Natural killer cell treated with Interleukin-12 subunit alpha and Interleukin-12 subunit beta and Interleukin-15 and Interleukin-18, amount 100 ng/mL, for 72 hours (primary cell): ENCODE measurements at regions not wholly inside any gene's neighbourhood (a gene's known extent, or its start where the extent isn't known, plus 50 kb on each side); places are given as distances from the start of the nearest gene placed in this dataset.

Experiments
- ATAC-seq, 2 donors: fragments of 150-1000 bp; cut with Tn5 transposase in 1 of 2; sonication (Bioruptor Pico), chemical (Tn5 transposase) in 1 of 2; 2 replicates each; pipeline ENCODE4 v1.10.0; 2021
- DNase-seq: peaks from one replicate; pipeline ENCODE4 v3.0.0; 2022; ENCODE audit warnings: low spot score
- H3K27ac Mint-ChIP-seq, 2 donors: 1 replicate in 1 of 2; 2 replicates in 1 of 2; pipeline ENCODE4 v1.8.0; 2022; ENCODE audit warnings: mixed read lengths in 2 of 2, mild to moderate bottlenecking in 1 of 2, moderate library complexity in 1 of 2
- H3K27me3 Mint-ChIP-seq, 2 donors: 1 replicate in 1 of 2; 2 replicates in 1 of 2; pipeline ENCODE4 v1.8.0; 2022; ENCODE audit warnings: mixed read lengths in 2 of 2
- H3K36me3 Mint-ChIP-seq: one replicate; pipeline ENCODE4 v1.8.0; 2022; ENCODE audit warnings: mixed read lengths
- H3K4me1 Mint-ChIP-seq, 2 donors: 1 replicate in 1 of 2; 2 replicates in 1 of 2; pipeline ENCODE4 v1.8.0; 2022; ENCODE audit warnings: low read depth in 2 of 2, mixed read lengths in 2 of 2, mild to moderate bottlenecking in 1 of 2
- H3K4me3 Mint-ChIP-seq: one replicate; pipeline ENCODE4 v1.8.0; 2022; ENCODE audit warnings: mixed read lengths
- H3K9me3 Mint-ChIP-seq: 2 replicates; pipeline ENCODE4 v1.8.0; 2022; ENCODE audit warnings: mixed read lengths

DNA sequence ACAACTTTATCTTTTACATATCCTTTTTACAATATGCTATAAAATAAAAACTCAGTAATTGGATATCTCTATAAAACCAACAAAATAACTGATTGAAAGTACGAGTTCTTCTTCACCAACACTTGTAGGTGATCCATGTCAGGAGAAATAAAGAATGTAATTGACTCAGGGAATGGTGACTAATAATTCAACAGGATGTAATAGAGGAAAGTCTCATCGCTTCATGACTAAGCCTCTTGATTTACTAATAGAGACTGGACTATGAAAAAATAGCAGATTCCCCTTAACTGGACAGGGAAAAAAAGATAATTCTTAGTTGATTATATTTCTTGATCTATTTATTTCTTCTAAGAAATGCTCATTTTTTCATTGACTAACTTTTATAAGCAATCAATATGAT, 507.7 kb upstream of the PTGER4 start:
- Mint-ChIP-seq H3K27ac (no peak overlapping the region), H3K36me3 (peaks cover 35% of the 10 kb centered on the region), H3K4me1 (peaks cover 9 to 10% of the 10 kb centered on the region in 2 donors), H3K9me3 (peaks cover 20% of the 10 kb centered on the region), H3K4me3 (no peak overlapping the region), H3K27me3 (peaks cover 0 to 3% of the 10 kb centered on the region in 2 donors)
- no peak for ATAC-seq
- no peak for DNase-seq

DNA sequence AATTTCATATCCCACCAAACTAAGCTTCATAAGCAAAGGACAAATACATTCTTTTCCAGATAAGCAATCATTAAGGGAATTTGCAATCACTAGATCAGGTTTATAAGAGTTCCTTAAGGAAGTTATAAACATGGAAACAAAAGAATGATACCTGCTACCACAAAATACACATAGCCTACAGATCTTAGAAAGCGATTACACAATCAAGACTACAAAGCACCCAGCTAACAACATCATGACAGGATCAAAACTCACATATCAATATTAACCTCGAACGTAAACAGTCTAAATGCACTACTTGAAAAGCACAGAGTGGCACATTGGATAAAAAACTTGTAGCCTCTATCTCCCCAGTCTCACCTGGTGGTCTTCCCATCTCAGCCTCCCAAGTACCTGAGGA, 512.4 kb upstream of the PTGER4 start:
- peak overlapping the region in 1 of 2 donors; percentile 28 for H3K27ac Mint-ChIP-seq
- no peak for ATAC-seq

DNA sequence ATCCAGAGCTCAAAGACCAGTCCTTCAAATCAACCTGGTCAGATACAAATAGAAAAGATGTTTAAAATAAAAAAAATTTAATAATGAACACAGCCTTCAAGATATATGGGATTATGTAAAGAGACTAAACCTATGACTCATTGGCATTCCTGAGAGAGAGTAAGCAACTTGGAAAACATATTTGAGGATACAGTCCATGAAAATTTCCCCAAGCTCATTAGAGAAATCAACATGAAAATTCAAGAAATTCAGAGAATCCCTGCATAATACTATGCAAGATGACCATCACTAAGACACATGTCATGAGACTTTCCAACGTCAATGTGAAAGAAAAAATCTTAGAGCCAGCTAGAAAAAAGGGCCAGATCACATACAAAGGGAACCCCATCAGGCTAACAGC, 512.9 kb upstream of the PTGER4 start:
- H3K36me3 Mint-ChIP-seq: peaks cover 24% of the 10 kb centered on the region
- no peaks in the 10 kb centered on the region for H3K27me3 Mint-ChIP-seq
- ATAC-seq (no peak), DNase-seq (no peak)
- H3K9me3 Mint-ChIP-seq: peaks cover 11% of the 10 kb centered on the region
- peaks cover 18 to 19% of the 10 kb centered on the region in 2 donors for H3K4me1 Mint-ChIP-seq
- H3K4me3 Mint-ChIP-seq: no peak overlapping the region
- H3K27ac Mint-ChIP-seq: peak overlapping the region; percentile 17 to 66

More for the DNA sequence above, 512.4 kb upstream of the PTGER4 start:
- DNase-seq: no peak
- Mint-ChIP-seq H3K27me3 (no peaks in the 10 kb centered on the region), H3K9me3 (peaks cover 11% of the 10 kb centered on the region), H3K36me3 (peaks cover 24% of the 10 kb centered on the region), H3K4me3 (no peak overlapping the region), H3K4me1 (peaks cover 18 to 19% of the 10 kb centered on the region in 2 donors)

DNA sequence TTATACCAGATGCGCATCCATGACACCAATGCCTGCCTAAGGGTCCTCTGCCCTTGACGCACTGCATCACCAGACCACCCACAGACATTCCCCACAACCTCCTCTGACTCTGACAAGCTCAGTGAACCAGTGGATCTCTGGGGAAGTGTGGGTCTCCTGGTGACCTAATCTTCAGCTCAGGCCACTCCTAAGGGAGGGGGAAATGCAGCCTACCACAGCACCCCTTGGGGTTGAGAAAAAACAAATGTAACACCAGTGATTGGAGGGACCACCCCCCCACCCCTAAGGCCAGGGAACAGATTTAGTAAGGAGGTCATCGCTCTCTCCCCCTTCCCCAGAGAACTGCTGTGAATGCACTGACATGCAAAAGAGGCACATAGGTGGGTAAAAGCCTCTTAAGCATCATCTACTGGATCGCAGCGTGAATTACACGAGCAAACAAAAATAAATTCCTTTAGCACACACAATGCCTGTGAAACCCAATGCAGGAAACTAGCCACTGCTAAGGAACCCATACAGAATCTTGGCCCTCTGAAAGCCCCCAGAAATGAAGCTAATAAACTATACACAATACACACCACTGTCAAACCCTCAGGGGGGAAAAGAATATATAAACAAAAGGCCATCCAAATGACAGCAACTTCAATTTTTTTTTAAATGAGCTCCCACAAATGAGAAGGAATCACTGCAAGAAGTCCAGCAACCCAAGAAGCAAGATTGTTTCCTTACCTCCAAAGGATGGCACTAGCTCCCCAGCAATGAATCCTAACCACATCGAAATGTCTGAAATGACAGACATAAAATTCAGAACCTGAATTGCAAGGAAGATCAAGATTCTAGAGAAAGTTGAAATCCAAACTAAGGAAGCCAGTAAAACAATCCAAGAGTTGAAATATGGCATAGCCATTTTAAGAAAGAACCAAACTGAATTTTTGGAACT, 513.7 kb upstream of the PTGER4 start:
- DNase-seq (no peak), ATAC-seq (no peak)
- peaks cover 20% of the 10 kb centered on the region for H3K36me3 Mint-ChIP-seq
- peaks cover 9% of the 10 kb centered on the region for H3K9me3 Mint-ChIP-seq
- peaks cover 0 to 3% of the 10 kb centered on the region in 2 donors for H3K27me3 Mint-ChIP-seq
- peak overlapping the region; percentile 17 to 66 for H3K27ac Mint-ChIP-seq
- H3K4me1 Mint-ChIP-seq: peaks cover 16 to 17% of the 10 kb centered on the region in 2 donors
- no peak overlapping the region for H3K4me3 Mint-ChIP-seq

DNA sequence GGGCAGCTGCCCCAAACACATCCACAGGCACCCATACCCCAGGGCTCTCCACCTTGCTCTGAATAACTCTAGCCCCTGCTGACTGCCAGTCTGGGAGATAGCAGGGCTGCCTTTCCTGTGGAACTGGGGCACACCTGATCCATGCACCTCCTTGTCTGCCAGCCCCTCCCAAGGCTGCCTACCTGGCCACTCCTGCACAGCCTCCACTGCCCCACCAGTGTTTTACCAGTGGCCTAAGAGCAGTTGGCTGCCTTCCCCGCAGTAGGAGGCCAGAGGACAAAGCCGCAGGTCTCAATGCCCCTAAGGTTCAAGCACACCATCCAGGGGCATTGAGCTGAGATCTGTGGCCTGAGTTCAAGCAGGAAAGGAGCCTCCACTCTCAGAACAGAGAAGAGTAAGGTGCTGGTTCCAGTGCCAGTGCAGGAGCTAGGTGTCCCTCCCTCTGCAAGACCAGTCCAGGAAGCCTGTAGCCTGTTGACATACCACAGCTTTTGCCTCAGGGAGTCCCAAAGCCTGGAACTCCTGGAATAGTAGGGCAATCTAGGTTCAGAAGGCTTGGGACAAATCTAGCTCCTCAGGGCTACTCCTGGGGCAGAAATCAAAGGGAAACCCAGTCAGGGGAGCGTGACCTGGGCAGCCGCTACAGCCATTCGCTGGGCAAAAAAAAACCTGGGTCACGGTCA, 514.5 kb upstream of the PTGER4 start:
- H3K36me3 Mint-ChIP-seq: peaks cover 15% of the 10 kb centered on the region
- peaks cover 19% of the 10 kb centered on the region in 2 donors for H3K4me1 Mint-ChIP-seq
- H3K27me3 Mint-ChIP-seq: peaks cover 0 to 5% of the 10 kb centered on the region in 2 donors
- H3K27ac Mint-ChIP-seq: no peak overlapping the region
- H3K9me3 Mint-ChIP-seq: peaks cover 8% of the 10 kb centered on the region
- ATAC-seq: no peak
- H3K4me3 Mint-ChIP-seq: no peak overlapping the region
- DNase-seq: no peak

DNA sequence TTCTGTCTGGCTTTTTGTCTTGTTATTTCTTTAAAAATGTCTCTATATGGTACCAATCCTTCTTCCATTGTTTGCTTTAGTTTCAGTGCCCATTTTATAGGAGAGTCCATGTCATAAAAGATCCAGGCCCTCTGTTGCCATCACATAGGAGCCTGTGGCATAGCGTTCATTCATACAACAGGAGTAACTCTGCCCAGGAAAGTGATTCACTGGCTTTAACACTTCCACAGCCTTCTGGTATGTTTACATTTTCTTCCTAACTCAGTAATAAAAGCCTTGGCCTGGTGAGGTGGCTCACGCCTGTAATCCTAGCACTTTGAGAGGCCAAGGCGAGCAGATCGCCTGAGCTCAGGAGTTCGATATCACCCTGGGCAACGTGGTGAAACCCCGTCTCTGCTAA, 519.3 kb upstream of the PTGER4 start:
- Mint-ChIP-seq H3K27ac (no peak overlapping the region), H3K36me3 (no peaks in the 10 kb centered on the region), H3K9me3 (no peaks in the 10 kb centered on the region), H3K4me1 (peaks cover 2 to 5% of the 10 kb centered on the region in 2 donors), H3K27me3 (peaks cover 0 to 9% of the 10 kb centered on the region in 2 donors), H3K4me3 (no peak overlapping the region)
- DNase-seq (no peak), ATAC-seq (no peak)

DNA sequence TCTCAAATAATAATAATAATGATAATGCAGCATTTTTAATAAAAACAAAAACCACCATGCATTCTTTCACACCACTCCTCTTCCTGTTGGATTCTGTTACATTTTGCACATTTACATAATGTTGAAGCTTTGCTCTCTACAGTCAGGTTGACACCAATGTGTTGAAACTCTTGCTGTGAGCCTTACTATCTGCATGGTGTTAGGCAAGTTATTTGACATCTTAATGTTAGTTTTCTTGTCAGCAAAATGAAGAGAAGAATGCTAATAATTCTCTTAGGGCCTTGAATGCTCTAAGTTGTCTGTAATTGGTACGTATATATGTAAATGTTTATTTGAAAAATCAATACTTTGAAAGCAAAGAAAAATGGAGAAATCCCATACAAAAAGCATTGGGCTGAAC, 525.5 kb upstream of the PTGER4 start:
- Mint-ChIP-seq H3K9me3 (no peaks in the 10 kb centered on the region), H3K27ac (no peak overlapping the region), H3K27me3 (peaks cover 0 to 9% of the 10 kb centered on the region in 2 donors), H3K4me1 (peaks cover 0 to 5% of the 10 kb centered on the region in 2 donors), H3K4me3 (no peak overlapping the region), H3K36me3 (no peaks in the 10 kb centered on the region)
- DNase-seq (no peak), ATAC-seq (no peak)

DNA sequence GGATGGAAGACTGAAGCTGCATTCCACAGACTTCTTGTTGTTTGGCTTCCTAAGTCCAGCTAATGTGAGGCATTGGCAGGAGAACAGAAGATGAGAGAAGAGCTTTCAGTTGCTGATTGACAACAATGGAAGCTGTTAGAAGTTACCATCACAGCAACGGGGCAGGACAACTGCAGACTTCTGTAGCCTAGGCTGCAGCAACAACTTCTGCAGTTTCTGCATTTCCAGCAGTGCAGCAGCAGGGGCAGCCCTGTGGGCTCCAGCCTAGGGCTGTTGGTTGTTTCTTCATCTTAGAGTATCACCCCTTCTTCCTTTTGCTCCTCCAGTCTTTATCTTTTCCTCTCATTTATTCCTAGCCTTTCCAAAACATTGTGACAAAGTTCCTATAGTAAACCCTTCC, 528.8 kb upstream of the PTGER4 start:
- no peaks in the 10 kb centered on the region for H3K9me3 Mint-ChIP-seq

DNA sequence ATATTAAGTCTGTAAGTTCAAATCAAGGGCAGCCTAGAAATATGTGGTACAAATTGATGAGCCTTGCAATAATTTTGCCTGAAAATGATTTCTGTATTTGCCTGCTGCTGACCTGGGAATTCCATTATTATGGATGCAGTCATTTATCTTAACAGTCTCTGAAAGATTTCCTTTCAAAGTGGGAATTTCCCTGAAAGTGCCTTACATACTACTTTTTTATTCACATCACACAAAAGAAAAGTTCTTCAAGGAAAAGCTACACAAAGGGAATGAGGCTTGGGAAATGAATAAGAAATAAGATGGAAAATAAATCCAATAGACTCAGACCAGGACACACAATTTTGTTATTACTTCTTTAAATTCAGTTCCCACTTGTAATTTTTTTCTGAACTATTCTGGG, 537.8 kb upstream of the PTGER4 start:
- Mint-ChIP-seq H3K27me3 (peaks cover 0 to 3% of the 10 kb centered on the region in 2 donors), H3K27ac (peak overlapping the region in 1 of 2 donors; percentile 79), H3K36me3 (no peaks in the 10 kb centered on the region), H3K4me1 (peaks cover 8 to 9% of the 10 kb centered on the region in 2 donors), H3K9me3 (no peaks in the 10 kb centered on the region), H3K4me3 (no peak overlapping the region)
- ATAC-seq (no peak), DNase-seq (no peak)

More for the DNA sequence above, 528.8 kb upstream of the PTGER4 start:
- no peak overlapping the region for H3K27ac Mint-ChIP-seq
- H3K27me3 Mint-ChIP-seq: peaks cover 0 to 13% of the 10 kb centered on the region in 2 donors
- H3K4me3 Mint-ChIP-seq: no peak overlapping the region
- ATAC-seq: peak in 1 of 2 donors; percentile 61
- DNase-seq: no peak
- peaks cover 0 to 5% of the 10 kb centered on the region in 2 donors for H3K4me1 Mint-ChIP-seq
- H3K36me3 Mint-ChIP-seq: no peaks in the 10 kb centered on the region

DNA sequence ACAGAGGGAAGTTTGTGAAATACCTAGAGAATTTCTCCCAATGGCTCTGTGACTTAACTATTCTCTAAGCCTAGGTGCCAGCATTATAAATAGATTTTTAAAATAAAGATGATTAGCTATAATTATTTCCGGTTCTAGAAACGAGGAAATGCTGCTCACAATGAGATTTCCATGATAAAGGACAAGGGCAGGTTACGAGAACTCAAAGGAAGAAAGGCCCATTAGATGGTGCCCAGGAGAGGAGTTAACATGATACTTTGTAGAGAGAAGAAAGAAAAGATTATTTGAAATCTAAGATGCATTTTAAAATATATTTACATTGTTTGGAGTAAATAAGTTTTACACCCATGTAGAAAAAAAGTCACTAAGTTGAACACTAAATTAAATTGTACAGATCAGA, 538.3 kb upstream of the PTGER4 start:
- ATAC-seq (no peak), DNase-seq (no peak)
- H3K27me3 Mint-ChIP-seq: peaks cover 0 to 3% of the 10 kb centered on the region in 2 donors

DNA sequence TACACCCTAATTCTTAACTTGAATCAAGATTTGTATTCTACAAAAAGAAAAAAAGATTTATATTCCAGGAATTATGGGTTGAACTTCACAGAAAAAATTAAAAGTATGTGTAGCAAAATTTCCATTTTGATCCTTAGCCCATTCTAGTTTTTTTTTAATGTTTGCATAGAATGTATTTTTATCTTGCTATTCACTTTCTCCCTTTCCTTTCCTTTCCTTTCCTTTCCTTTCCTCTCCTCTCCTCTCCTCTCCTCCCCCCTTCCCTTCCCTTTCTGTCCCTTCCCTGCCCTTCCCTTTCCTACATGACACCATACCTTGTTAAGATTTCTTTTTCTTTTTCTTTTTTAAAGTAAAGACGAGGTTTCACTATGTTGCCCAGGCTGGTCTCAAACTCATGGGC, 542.5 kb upstream of the PTGER4 start:
- no peak for ATAC-seq
- Mint-ChIP-seq H3K27ac (no peak overlapping the region), H3K4me3 (no peak overlapping the region), H3K27me3 (peaks cover 0 to 3% of the 10 kb centered on the region in 2 donors), H3K4me1 (peaks cover 2 to 4% of the 10 kb centered on the region in 2 donors), H3K36me3 (peaks cover 4% of the 10 kb centered on the region), H3K9me3 (no peaks in the 10 kb centered on the region)
- DNase-seq: no peak

More for the DNA sequence above, 538.3 kb upstream of the PTGER4 start:
- H3K27ac Mint-ChIP-seq: peak overlapping the region in 1 of 2 donors; percentile 79
- peaks cover 8 to 9% of the 10 kb centered on the region in 2 donors for H3K4me1 Mint-ChIP-seq
- H3K4me3 Mint-ChIP-seq: no peak overlapping the region
- H3K9me3 Mint-ChIP-seq: no peaks in the 10 kb centered on the region
- no peaks in the 10 kb centered on the region for H3K36me3 Mint-ChIP-seq

DNA sequence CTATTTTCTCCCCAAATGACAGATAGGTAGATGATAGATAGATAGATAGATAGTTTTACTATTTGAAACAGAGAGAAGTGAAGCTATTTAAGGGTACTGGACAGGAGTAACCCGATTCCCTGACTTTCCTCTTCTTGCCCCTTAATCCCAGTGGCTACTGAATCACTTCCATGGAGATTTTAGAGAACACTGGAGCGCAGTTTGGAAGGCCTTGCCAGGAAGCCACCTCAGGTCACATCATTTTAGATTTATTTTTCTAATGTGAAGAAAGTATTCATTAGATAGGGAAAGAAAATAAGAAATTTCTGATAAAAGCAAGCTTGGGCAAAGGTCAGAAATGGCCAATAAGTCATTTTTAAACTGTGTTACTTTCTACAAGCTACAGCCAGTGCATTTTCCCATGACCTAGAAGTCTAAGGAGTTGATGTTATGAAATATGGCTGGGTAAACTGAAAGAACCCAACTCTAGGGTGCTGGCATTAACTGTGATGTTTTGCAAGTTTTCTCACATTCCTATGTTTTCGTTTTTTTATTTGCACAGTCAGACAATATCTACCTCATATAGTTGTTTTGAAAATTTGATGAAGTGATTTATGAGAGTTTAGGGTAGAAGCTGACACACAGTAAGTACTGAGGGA, 544.7 kb upstream of the PTGER4 start:
- Mint-ChIP-seq H3K27ac (no peak overlapping the region), H3K4me1 (peaks cover 0 to 2% of the 10 kb centered on the region in 2 donors), H3K9me3 (no peaks in the 10 kb centered on the region), H3K36me3 (peaks cover 6% of the 10 kb centered on the region), H3K4me3 (no peak overlapping the region), H3K27me3 (peaks cover 0 to 3% of the 10 kb centered on the region in 2 donors)
- ATAC-seq (no peak), DNase-seq (no peak)

DNA sequence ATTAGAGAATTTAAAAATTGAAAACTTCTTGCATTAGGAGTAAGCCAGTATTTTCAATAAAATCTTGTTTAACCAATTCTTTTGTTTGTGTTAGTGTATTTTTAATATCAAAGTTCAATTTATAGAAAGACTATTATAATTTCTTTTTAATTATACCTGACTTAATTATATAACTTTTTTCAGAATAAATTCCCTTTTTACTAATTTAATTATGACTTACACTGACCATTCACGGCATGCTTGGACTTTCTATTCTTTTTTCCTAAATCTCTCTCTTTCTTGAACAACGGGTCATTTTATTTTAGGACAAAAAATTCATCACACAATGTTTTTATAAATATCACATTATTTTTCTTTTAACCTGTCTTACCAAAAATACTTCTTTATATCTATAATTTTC, 555.3 kb upstream of the PTGER4 start:
- peaks cover 16 to 21% of the 10 kb centered on the region in 2 donors for H3K4me1 Mint-ChIP-seq
- H3K36me3 Mint-ChIP-seq: peaks cover 39% of the 10 kb centered on the region
- no peaks in the 10 kb centered on the region for H3K27me3 Mint-ChIP-seq
- no peak for DNase-seq
- H3K27ac Mint-ChIP-seq: no peak overlapping the region
- peaks cover 23% of the 10 kb centered on the region for H3K9me3 Mint-ChIP-seq
- H3K4me3 Mint-ChIP-seq: no peak overlapping the region
- no peak for ATAC-seq
